ENCODE measurements at regions not wholly inside any gene's neighbourhood (a gene's known extent, or its start where the extent isn't known, plus 50 kb on each side); places are given as distances from the start of the nearest gene placed in this dataset.

- TF ChIP-seq CHD7 (IDR thresholded peaks at IDR 0.05; ENCODE audit: insufficient replicate concordance, low read length) (no peak), CHD2 (IDR thresholded peaks at IDR 0.05; ENCODE audit: low read length) (no peak), CHD1 (IDR thresholded peaks at IDR 0.05; ENCODE audit: low read depth, low read length) (no peak), SAP30 (IDR thresholded peaks at IDR 0.05; ENCODE audit: insufficient read depth, insufficient replicate concordance, low read length) (no peak), BRCA1 (IDR thresholded peaks at IDR 0.05; ENCODE audit: low read depth, low read length) (no peak), SP4 (IDR thresholded peaks at IDR 0.05; ENCODE audit: low read length) (no peak), KDM5A (IDR thresholded peaks at IDR 0.05; ENCODE audit: low read length) (no peak), FOSL1 (IDR thresholded peaks at IDR 0.05; ENCODE audit: insufficient read depth, low read depth, low read length) (no peak)
Observed at GRCh38 chr4:162920649-162921048, 246.0 kb downstream of the NAF1 start (continued).

All from H1 (cell line).